G401 (cell line): ENCODE measurements at regions not wholly inside any gene's neighbourhood (a gene's known extent, or its start where the extent isn't known, plus 50 kb on each side); places are given as distances from the start of the nearest gene placed in this dataset.
A peak's percentile ranks its signal among the peaks of the same experiment; 100 is the strongest.

ENCODE experiments used
- DNase-seq: peaks from one replicate; pipeline ENCODE4 v3.0.0-alpha.2; 2015; ENCODE audit warnings: low spot score
- in situ Hi-C: cut with HindIII; loops from 2 replicates; pipeline ENCODE4 v1.10.0; 2016; ENCODE audit warnings: low sequenced_read_pairs, mixed read lengths

DNA sequence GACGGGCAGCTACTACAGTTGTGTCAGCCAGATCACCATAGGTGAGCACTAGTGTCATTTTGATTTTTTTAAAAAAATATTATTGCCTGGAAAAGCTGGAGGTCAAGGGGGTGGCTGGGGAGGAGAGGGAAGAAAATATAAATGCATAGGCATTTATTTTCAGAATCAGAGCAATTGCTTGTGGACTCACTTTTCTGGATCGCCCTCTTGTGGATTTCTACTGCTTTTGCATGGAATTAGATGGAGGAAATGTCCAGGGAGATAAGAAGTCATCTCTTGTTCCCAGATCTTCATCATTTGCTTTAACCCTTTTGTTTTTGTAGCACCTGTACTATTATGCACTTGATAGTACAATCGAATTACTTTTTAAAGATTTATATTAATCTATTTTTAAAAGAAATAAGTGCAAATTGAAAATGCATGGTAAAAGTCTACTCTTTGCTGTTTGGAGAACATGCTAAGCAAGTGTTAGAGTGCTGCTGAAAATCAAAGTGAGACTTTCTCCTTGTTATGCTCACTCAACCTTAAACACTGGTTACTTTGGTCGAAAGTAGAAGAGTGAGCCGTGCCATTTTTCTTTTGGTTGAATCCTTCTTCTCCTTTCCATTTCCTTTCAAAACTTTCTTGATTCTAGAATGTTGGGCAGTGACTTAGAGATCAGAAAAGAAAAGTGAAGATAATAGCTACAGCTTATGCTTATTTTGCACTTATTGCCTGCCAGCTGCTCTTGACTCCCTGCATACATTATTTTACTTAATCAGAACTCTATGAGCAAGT lies 60.6 kb upstream of the ANO4 start:
- peak; percentile 55 for DNase-seq
- in situ Hi-C loops = no loop called here

GRCh38 chr12:100737168-100737567 lies 57.4 kb upstream of the ANO4 start:
- in situ Hi-C loops = no loop called here
- DNase-seq = no peak

GRCh38 chr12:100738086-100738485 lies 56.5 kb upstream of the ANO4 start:
- in situ Hi-C loops = no loop called here
- DNase-seq = no peak

- in situ Hi-C loops = no loop called here
- peak; percentile 60 for DNase-seq
Observed at GRCh38 chr12:100741084-100741711, 53.4 kb upstream of the ANO4 start.

- in situ Hi-C loops = no loop called here
- no peak for DNase-seq
Observed at GRCh38 chr12:100743060-100743459, 51.5 kb upstream of the ANO4 start.
